ENCODE measurements at regions not wholly inside any gene's neighbourhood (a gene's known extent, or its start where the extent isn't known, plus 50 kb on each side); places are given as distances from the start of the nearest gene placed in this dataset.

GRCh38 chr1:238537641-238538040 lies 646.9 kb upstream of the ZP4 start:
- intact Hi-C loops (cut with micrococcal nuclease; ENCODE audit: unreplicated experiment) = no loop called here

GRCh38 chr1:238530209-238530851 lies 639.6 kb upstream of the ZP4 start:
- H3K9me3 ChIP-seq = no peaks in the 10 kb centered on the region; the same call in 1 of the 2 replicates
- CTCF ChIA-PET = no interaction called here

More at GRCh38 chr1:238537641-238538040, 646.9 kb upstream of the ZP4 start:
- no peak for DNase-seq
- H3K9me3 ChIP-seq = no peaks in the 10 kb centered on the region
- no peak overlapping the region for H3K4me3 Mint-ChIP-seq (ENCODE audit: unreplicated experiment)
- peaks cover 2% of the 10 kb centered on the region for H3K27me3 Mint-ChIP-seq (ENCODE audit: insufficient read depth, unreplicated experiment)
- H3K27me3 ChIP-seq (replicated peaks; ENCODE audit: control insufficient read depth, insufficient read depth, low read length) = no peaks in the 10 kb centered on the region
- no peak for TF ChIP-seq CTCF (IDR thresholded peaks at IDR 0.05; ENCODE audit: insufficient read depth in 1 of 2, low read depth in 1 of 2, low read length in 1 of 2, severe bottlenecking in 1 of 2, unreplicated experiment in 1 of 2)
- no peaks in the 10 kb centered on the region for H3K36me3 Mint-ChIP-seq (ENCODE audit: insufficient read depth, unreplicated experiment)
- CTCF ChIA-PET = no interaction called here
- no peaks in the 10 kb centered on the region for H3K4me1 ChIP-seq
- H3K9me3 Mint-ChIP-seq (ENCODE audit: unreplicated experiment) = peaks cover 9% of the 10 kb centered on the region
- H3K27ac Mint-ChIP-seq (ENCODE audit: unreplicated experiment) = no peak overlapping the region
- no peaks in the 10 kb centered on the region for H3K4me1 Mint-ChIP-seq (ENCODE audit: low read depth, unreplicated experiment)
- no TSS peak for BruUV-seq (replicated peaks)
- no peaks in the 10 kb centered on the region for H3K36me3 ChIP-seq (ENCODE audit: control insufficient read depth, insufficient read depth, low read length)
- POLR2A ChIA-PET = no interaction called here
- no peak overlapping the region for H3K4me3 ChIP-seq (ENCODE audit: low read depth, low read length)

GRCh38 chr1:238517711-238518110 lies 627.0 kb upstream of the ZP4 start:
- POLR2A ChIA-PET = no interaction called here

More at GRCh38 chr1:238530209-238530851, 639.6 kb upstream of the ZP4 start:
- no TSS peak for BruUV-seq (replicated peaks)
- no peak for DNase-seq
- Mint-ChIP-seq H3K36me3 (ENCODE audit: insufficient read depth, unreplicated experiment) (no peaks in the 10 kb centered on the region), H3K4me3 (ENCODE audit: unreplicated experiment) (no peak overlapping the region), H3K27me3 (ENCODE audit: insufficient read depth, unreplicated experiment) (no peaks in the 10 kb centered on the region), H3K9me3 (ENCODE audit: unreplicated experiment) (peaks cover 15% of the 10 kb centered on the region), H3K27ac (ENCODE audit: unreplicated experiment) (no peak overlapping the region), H3K4me1 (ENCODE audit: low read depth, unreplicated experiment) (no peaks in the 10 kb centered on the region)
- intact Hi-C loops (cut with micrococcal nuclease; ENCODE audit: unreplicated experiment) = no loop called here
- no peak for TF ChIP-seq CTCF (IDR thresholded peaks at IDR 0.05; ENCODE audit: insufficient read depth in 1 of 2, low read depth in 1 of 2, low read length in 1 of 2, severe bottlenecking in 1 of 2, unreplicated experiment in 1 of 2)
- H3K4me1 ChIP-seq = no peaks in the 10 kb centered on the region
- no peaks in the 10 kb centered on the region for H3K36me3 ChIP-seq (ENCODE audit: control insufficient read depth, insufficient read depth, low read length)
- POLR2A ChIA-PET = no interaction called here
- no peak overlapping the region for H3K4me3 ChIP-seq (ENCODE audit: low read depth, low read length)
- no peaks in the 10 kb centered on the region for H3K27me3 ChIP-seq (replicated peaks; ENCODE audit: control insufficient read depth, insufficient read depth, low read length)

More at GRCh38 chr1:238517711-238518110, 627.0 kb upstream of the ZP4 start:
- H3K9me3 Mint-ChIP-seq (ENCODE audit: unreplicated experiment) = peaks cover 1% of the 10 kb centered on the region
- Histone ChIP-seq H3K4me3 (ENCODE audit: low read depth, low read length) (no peak overlapping the region), H3K4me1 (no peaks in the 10 kb centered on the region), H3K27me3 (replicated peaks; ENCODE audit: control insufficient read depth, insufficient read depth, low read length) (no peaks in the 10 kb centered on the region), H3K9me3 (peaks cover 16% of the 10 kb centered on the region; the same call in 1 of the 2 replicates), H3K36me3 (ENCODE audit: control insufficient read depth, insufficient read depth, low read length) (no peaks in the 10 kb centered on the region)
- H3K27ac Mint-ChIP-seq (ENCODE audit: unreplicated experiment) = no peak overlapping the region
- DNase-seq = no peak
- BruUV-seq (replicated peaks) = no TSS peak
- TF ChIP-seq CTCF (IDR thresholded peaks at IDR 0.05; ENCODE audit: insufficient read depth in 1 of 2, low read depth in 1 of 2, low read length in 1 of 2, severe bottlenecking in 1 of 2, unreplicated experiment in 1 of 2) = no peak
- no peaks in the 10 kb centered on the region for H3K27me3 Mint-ChIP-seq (ENCODE audit: insufficient read depth, unreplicated experiment)
- no peaks in the 10 kb centered on the region for H3K4me1 Mint-ChIP-seq (ENCODE audit: low read depth, unreplicated experiment)
- no peak overlapping the region for H3K4me3 Mint-ChIP-seq (ENCODE audit: unreplicated experiment)
- no peaks in the 10 kb centered on the region for H3K36me3 Mint-ChIP-seq (ENCODE audit: insufficient read depth, unreplicated experiment)
- intact Hi-C loops (cut with micrococcal nuclease; ENCODE audit: unreplicated experiment) = no loop called here
- CTCF ChIA-PET = no interaction called here

All from Caco-2 (cell line).